ENCODE measurements at regions not wholly inside any gene's neighbourhood (a gene's known extent, or its start where the extent isn't known, plus 50 kb on each side); places are given as distances from the start of the nearest gene placed in this dataset.
"Not testable (repeated sequence)": the region's sequence is repeated elsewhere in the genome, so short reads cannot be mapped to it uniquely, and the experiment has no call there.

GRCh38 chr2:87469180-87470151 lies 278.4 kb upstream of the PLGLB2 start:
- not testable (repeated sequence) for H3K9me3 ChIP-seq (ENCODE audit: control insufficient read depth, insufficient read depth, low read length); H3K27me3 ChIP-seq (ENCODE audit: control insufficient read depth, insufficient read depth, low read length); H3K4me1 ChIP-seq (ENCODE audit: control insufficient read depth, insufficient read depth, low read length); H3K4me3 ChIP-seq (ENCODE audit: low read depth, low read length); H3K9ac ChIP-seq (ENCODE audit: low read depth, low read length); H3K36me3 ChIP-seq (ENCODE audit: control insufficient read depth, insufficient read depth, low read length)

- H3K4me3 ChIP-seq (ENCODE audit: low read depth, low read length); H3K36me3 ChIP-seq (ENCODE audit: control insufficient read depth, insufficient read depth, low read length); H3K9me3 ChIP-seq (ENCODE audit: control insufficient read depth, insufficient read depth, low read length); H3K27me3 ChIP-seq (ENCODE audit: control insufficient read depth, insufficient read depth, low read length); H3K9ac ChIP-seq (ENCODE audit: low read depth, low read length); H3K4me1 ChIP-seq (ENCODE audit: control insufficient read depth, insufficient read depth, low read length): not testable (repeated sequence)
Observed at GRCh38 chr2:87470381-87471380, 277.2 kb upstream of the PLGLB2 start.

- not testable (repeated sequence) for H3K9ac ChIP-seq (ENCODE audit: low read depth, low read length); H3K36me3 ChIP-seq (ENCODE audit: control insufficient read depth, insufficient read depth, low read length); H3K4me1 ChIP-seq (ENCODE audit: control insufficient read depth, insufficient read depth, low read length); H3K27me3 ChIP-seq (ENCODE audit: control insufficient read depth, insufficient read depth, low read length); H3K4me3 ChIP-seq (ENCODE audit: low read depth, low read length); H3K9me3 ChIP-seq (ENCODE audit: control insufficient read depth, insufficient read depth, low read length)
Observed at GRCh38 chr2:87471478-87471877, 276.4 kb upstream of the PLGLB2 start.

- not testable (repeated sequence) for H3K4me3 ChIP-seq (ENCODE audit: low read depth, low read length); H3K9ac ChIP-seq (ENCODE audit: low read depth, low read length); H3K9me3 ChIP-seq (ENCODE audit: control insufficient read depth, insufficient read depth, low read length); H3K36me3 ChIP-seq (ENCODE audit: control insufficient read depth, insufficient read depth, low read length); H3K4me1 ChIP-seq (ENCODE audit: control insufficient read depth, insufficient read depth, low read length); H3K27me3 ChIP-seq (ENCODE audit: control insufficient read depth, insufficient read depth, low read length)
Observed at GRCh38 chr2:87476223-87476872, 271.5 kb upstream of the PLGLB2 start.

GRCh38 chr2:87476936-87477335 lies 271.0 kb upstream of the PLGLB2 start:
- not testable (repeated sequence) for H3K9ac ChIP-seq (ENCODE audit: low read depth, low read length); H3K27me3 ChIP-seq (ENCODE audit: control insufficient read depth, insufficient read depth, low read length)

GRCh38 chr2:87477669-87478428 lies 270.0 kb upstream of the PLGLB2 start:
- H3K27me3 ChIP-seq (ENCODE audit: control insufficient read depth, insufficient read depth, low read length); H3K4me1 ChIP-seq (ENCODE audit: control insufficient read depth, insufficient read depth, low read length); H3K36me3 ChIP-seq (ENCODE audit: control insufficient read depth, insufficient read depth, low read length); H3K9ac ChIP-seq (ENCODE audit: low read depth, low read length); H3K9me3 ChIP-seq (ENCODE audit: control insufficient read depth, insufficient read depth, low read length); H3K4me3 ChIP-seq (ENCODE audit: low read depth, low read length): not testable (repeated sequence)

More at GRCh38 chr2:87476936-87477335, 271.0 kb upstream of the PLGLB2 start:
- not testable (repeated sequence) for H3K4me3 ChIP-seq (ENCODE audit: low read depth, low read length); H3K36me3 ChIP-seq (ENCODE audit: control insufficient read depth, insufficient read depth, low read length); H3K4me1 ChIP-seq (ENCODE audit: control insufficient read depth, insufficient read depth, low read length); H3K9me3 ChIP-seq (ENCODE audit: control insufficient read depth, insufficient read depth, low read length)

GRCh38 chr2:87478911-87479310 lies 269.0 kb upstream of the PLGLB2 start:
- H3K4me1 ChIP-seq (ENCODE audit: control insufficient read depth, insufficient read depth, low read length); H3K36me3 ChIP-seq (ENCODE audit: control insufficient read depth, insufficient read depth, low read length); H3K9ac ChIP-seq (ENCODE audit: low read depth, low read length): not testable (repeated sequence)

GRCh38 chr2:87483093-87483680 lies 264.7 kb upstream of the PLGLB2 start:
- not testable (repeated sequence) for H3K9ac ChIP-seq (ENCODE audit: low read depth, low read length); H3K9me3 ChIP-seq (ENCODE audit: control insufficient read depth, insufficient read depth, low read length); H3K4me1 ChIP-seq (ENCODE audit: control insufficient read depth, insufficient read depth, low read length); H3K27me3 ChIP-seq (ENCODE audit: control insufficient read depth, insufficient read depth, low read length); H3K36me3 ChIP-seq (ENCODE audit: control insufficient read depth, insufficient read depth, low read length); H3K4me3 ChIP-seq (ENCODE audit: low read depth, low read length)

More at GRCh38 chr2:87478911-87479310, 269.0 kb upstream of the PLGLB2 start:
- H3K27me3 ChIP-seq (ENCODE audit: control insufficient read depth, insufficient read depth, low read length); H3K4me3 ChIP-seq (ENCODE audit: low read depth, low read length); H3K9me3 ChIP-seq (ENCODE audit: control insufficient read depth, insufficient read depth, low read length): not testable (repeated sequence)

- not testable (repeated sequence) for H3K9ac ChIP-seq (ENCODE audit: low read depth, low read length); H3K27me3 ChIP-seq (ENCODE audit: control insufficient read depth, insufficient read depth, low read length); H3K36me3 ChIP-seq (ENCODE audit: control insufficient read depth, insufficient read depth, low read length); H3K4me1 ChIP-seq (ENCODE audit: control insufficient read depth, insufficient read depth, low read length); H3K9me3 ChIP-seq (ENCODE audit: control insufficient read depth, insufficient read depth, low read length); H3K4me3 ChIP-seq (ENCODE audit: low read depth, low read length)
Observed at GRCh38 chr2:87484363-87484762, 263.5 kb upstream of the PLGLB2 start.

GRCh38 chr2:87485455-87485854 lies 262.4 kb upstream of the PLGLB2 start:
- not testable (repeated sequence) for H3K27me3 ChIP-seq (ENCODE audit: control insufficient read depth, insufficient read depth, low read length); H3K4me1 ChIP-seq (ENCODE audit: control insufficient read depth, insufficient read depth, low read length); H3K36me3 ChIP-seq (ENCODE audit: control insufficient read depth, insufficient read depth, low read length); H3K4me3 ChIP-seq (ENCODE audit: low read depth, low read length); H3K9ac ChIP-seq (ENCODE audit: low read depth, low read length); H3K9me3 ChIP-seq (ENCODE audit: control insufficient read depth, insufficient read depth, low read length)

- H3K4me3 ChIP-seq (ENCODE audit: low read depth, low read length); H3K9me3 ChIP-seq (ENCODE audit: control insufficient read depth, insufficient read depth, low read length); H3K27me3 ChIP-seq (ENCODE audit: control insufficient read depth, insufficient read depth, low read length); H3K9ac ChIP-seq (ENCODE audit: low read depth, low read length); H3K36me3 ChIP-seq (ENCODE audit: control insufficient read depth, insufficient read depth, low read length); H3K4me1 ChIP-seq (ENCODE audit: control insufficient read depth, insufficient read depth, low read length): not testable (repeated sequence)
Observed at GRCh38 chr2:87485884-87486283, 262.0 kb upstream of the PLGLB2 start.

All from iPS-15b (cell line).